Nephron progenitor cell (in vitro differentiated cells): ENCODE measurements at regions not wholly inside any gene's neighbourhood (a gene's known extent, or its start where the extent isn't known, plus 50 kb on each side); places are given as distances from the start of the nearest gene placed in this dataset.

Experiments used
- DNase-seq: peaks from one replicate; pipeline ENCODE4 v3.0.0; 2021
- H3K27ac Mint-ChIP-seq: 2 replicates; pipeline ENCODE4 v1.8.0; 2021; ENCODE audit warnings: mild to moderate bottlenecking, moderate library complexity, mixed read lengths
- H3K27me3 Mint-ChIP-seq: 2 replicates; pipeline ENCODE4 v1.8.0; 2021; ENCODE audit warnings: mild to moderate bottlenecking, low read depth, mixed read lengths; ENCODE audit not compliant: poor library complexity
- H3K36me3 Mint-ChIP-seq: 2 replicates; pipeline ENCODE4 v1.8.0; 2021; ENCODE audit warnings: low read depth, mixed read lengths
- H3K4me1 Mint-ChIP-seq: 2 replicates; pipeline ENCODE4 v1.8.0; 2021; ENCODE audit warnings: mixed read lengths
- H3K4me3 Mint-ChIP-seq: 2 replicates; pipeline ENCODE4 v1.8.0; 2021; ENCODE audit warnings: mild to moderate bottlenecking, moderate library complexity, mixed read lengths
- H3K9me3 Mint-ChIP-seq: 2 replicates; pipeline ENCODE4 v1.8.0; 2021; ENCODE audit warnings: mild to moderate bottlenecking, moderate library complexity, mixed read lengths
- CTCF ChIP-seq: fragments of 200-600 bp; sonication (generic); IDR thresholded peaks from 2 replicates; pipeline ENCODE4 v1.5.0; 2021; ENCODE audit warnings: antibody characterized with exemption

GRCh38 chr1:59062743-59063142 lies 234.2 kb upstream of the FGGY start:
- H3K4me1 Mint-ChIP-seq = peaks cover 57% of the 10 kb centered on the region
- TF ChIP-seq CTCF = no peak
- no peak overlapping the region for H3K27ac Mint-ChIP-seq
- no peak for DNase-seq
- no peaks in the 10 kb centered on the region for H3K36me3 Mint-ChIP-seq
- no peak overlapping the region for H3K4me3 Mint-ChIP-seq
- no peaks in the 10 kb centered on the region for H3K9me3 Mint-ChIP-seq
- H3K27me3 Mint-ChIP-seq = peaks cover 3% of the 10 kb centered on the region

GRCh38 chr1:59063501-59063900 lies 233.4 kb upstream of the FGGY start:
- H3K4me3 Mint-ChIP-seq = no peak overlapping the region
- H3K4me1 Mint-ChIP-seq = peaks cover 49% of the 10 kb centered on the region
- H3K9me3 Mint-ChIP-seq = no peaks in the 10 kb centered on the region
- no peaks in the 10 kb centered on the region for H3K36me3 Mint-ChIP-seq
- no peak overlapping the region for H3K27ac Mint-ChIP-seq
- no peak for DNase-seq
- H3K27me3 Mint-ChIP-seq = peaks cover 3% of the 10 kb centered on the region
- TF ChIP-seq CTCF = no peak

- no peak for DNase-seq
- Mint-ChIP-seq H3K4me1 (peaks cover 39% of the 10 kb centered on the region), H3K4me3 (no peak overlapping the region), H3K27ac (no peak overlapping the region), H3K27me3 (peaks cover 3% of the 10 kb centered on the region), H3K36me3 (no peaks in the 10 kb centered on the region), H3K9me3 (no peaks in the 10 kb centered on the region)
- TF ChIP-seq CTCF = no peak
These were observed 232.3 kb upstream of the FGGY start for GRCh38 chr1:59064592-59064991.

- Mint-ChIP-seq H3K27me3 (peaks cover 4% of the 10 kb centered on the region), H3K27ac (no peak overlapping the region), H3K9me3 (no peaks in the 10 kb centered on the region), H3K4me1 (peaks cover 35% of the 10 kb centered on the region), H3K4me3 (no peak overlapping the region), H3K36me3 (no peaks in the 10 kb centered on the region)
- no peak for TF ChIP-seq CTCF
- no peak for DNase-seq
These were observed 230.7 kb upstream of the FGGY start for GRCh38 chr1:59066236-59066635.

- no peak overlapping the region for H3K27ac Mint-ChIP-seq
- DNase-seq = no peak
- peaks cover 17% of the 10 kb centered on the region for H3K4me1 Mint-ChIP-seq
- no peaks in the 10 kb centered on the region for H3K9me3 Mint-ChIP-seq
- H3K27me3 Mint-ChIP-seq = peaks cover 8% of the 10 kb centered on the region
- no peak overlapping the region for H3K4me3 Mint-ChIP-seq
- no peaks in the 10 kb centered on the region for H3K36me3 Mint-ChIP-seq
- TF ChIP-seq CTCF = no peak
These were observed 226.3 kb upstream of the FGGY start for GRCh38 chr1:59070610-59071009.

GRCh38 chr1:59071289-59071688 lies 225.6 kb upstream of the FGGY start:
- Mint-ChIP-seq H3K4me3 (no peak overlapping the region), H3K27me3 (peaks cover 5% of the 10 kb centered on the region), H3K36me3 (no peaks in the 10 kb centered on the region), H3K9me3 (no peaks in the 10 kb centered on the region), H3K4me1 (peaks cover 17% of the 10 kb centered on the region), H3K27ac (no peak overlapping the region)
- TF ChIP-seq CTCF = no peak
- DNase-seq = no peak
